ENCODE measurements at regions not wholly inside any gene's neighbourhood (a gene's known extent, or its start where the extent isn't known, plus 50 kb on each side); places are given as distances from the start of the nearest gene placed in this dataset.

DNA sequence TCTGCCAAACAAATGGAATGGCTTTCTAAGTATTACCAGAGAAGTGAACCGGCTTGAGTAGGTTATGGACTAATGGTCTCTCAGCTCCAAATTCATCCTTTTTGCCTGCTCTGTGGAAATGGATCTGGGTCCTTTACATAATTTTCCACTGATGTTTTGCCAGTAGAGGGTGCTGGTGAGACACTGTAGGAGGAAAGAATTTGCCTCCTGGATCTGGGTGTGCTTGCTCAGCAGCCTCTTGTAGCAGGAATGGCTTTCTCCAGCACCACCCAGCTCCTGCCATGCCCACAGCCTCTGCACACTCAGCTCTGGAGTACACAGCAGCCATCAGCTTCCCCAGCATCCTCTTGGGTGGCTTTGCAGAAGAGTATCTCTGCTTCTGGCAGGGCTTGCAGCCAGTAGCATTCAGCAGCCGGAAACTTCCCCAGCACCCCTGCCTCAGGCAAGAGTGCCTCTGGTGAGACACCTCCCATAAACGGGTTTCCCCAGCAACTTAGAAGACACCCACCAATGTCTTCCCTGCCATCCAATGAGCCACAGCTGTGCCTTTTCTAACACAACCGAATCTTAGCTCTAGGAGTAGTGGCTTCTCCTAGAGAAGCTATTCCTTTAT is 235.0 kb upstream of the PLPP4 start:
- DNase-seq (ENCODE audit: extremely low read depth in 1 of 4, low spot score in 3 of 4) (peak; percentile 10 to 49 (median 21)), ATAC-seq (peak; percentile 73; the same call in 2 of the 3 replicates), FAIRE-seq (no peak)
- H3K27me3 ChIP-seq (ENCODE audit: control insufficient read depth in 2 of 2, insufficient read depth in 2 of 2, low read length in 2 of 2) = no peaks in the 10 kb centered on the region
- H3K4me2 ChIP-seq (ENCODE audit: insufficient read depth, low read length) = no peak overlapping the region
- TF ChIP-seq ZNF830 (CRISPR knock-in tag; IDR thresholded peaks at IDR 0.05) (no peak), SMC3 (conservative IDR thresholded peaks at IDR 0.05; ENCODE audit: insufficient read depth, low read depth, low read length) (peak; percentile 33; the same call in 1 of the 2 replicates), RAD21 (CRISPR knock-in tag; conservative IDR thresholded peaks at IDR 0.05 in 1 of 2, IDR thresholded peaks at IDR 0.05 in 1 of 2) (peak in 1 of 2 experiments; percentile 64; a peak in 2 of 4 replicates), TCF7 (IDR thresholded peaks at IDR 0.05; ENCODE audit: borderline replicate concordance) (no peak), RFX1 (IDR thresholded peaks at IDR 0.05) (no peak), ZSCAN32 (CRISPR knock-in tag; IDR thresholded peaks at IDR 0.05) (no peak)
- TF ChIP-seq, protein P1, sequence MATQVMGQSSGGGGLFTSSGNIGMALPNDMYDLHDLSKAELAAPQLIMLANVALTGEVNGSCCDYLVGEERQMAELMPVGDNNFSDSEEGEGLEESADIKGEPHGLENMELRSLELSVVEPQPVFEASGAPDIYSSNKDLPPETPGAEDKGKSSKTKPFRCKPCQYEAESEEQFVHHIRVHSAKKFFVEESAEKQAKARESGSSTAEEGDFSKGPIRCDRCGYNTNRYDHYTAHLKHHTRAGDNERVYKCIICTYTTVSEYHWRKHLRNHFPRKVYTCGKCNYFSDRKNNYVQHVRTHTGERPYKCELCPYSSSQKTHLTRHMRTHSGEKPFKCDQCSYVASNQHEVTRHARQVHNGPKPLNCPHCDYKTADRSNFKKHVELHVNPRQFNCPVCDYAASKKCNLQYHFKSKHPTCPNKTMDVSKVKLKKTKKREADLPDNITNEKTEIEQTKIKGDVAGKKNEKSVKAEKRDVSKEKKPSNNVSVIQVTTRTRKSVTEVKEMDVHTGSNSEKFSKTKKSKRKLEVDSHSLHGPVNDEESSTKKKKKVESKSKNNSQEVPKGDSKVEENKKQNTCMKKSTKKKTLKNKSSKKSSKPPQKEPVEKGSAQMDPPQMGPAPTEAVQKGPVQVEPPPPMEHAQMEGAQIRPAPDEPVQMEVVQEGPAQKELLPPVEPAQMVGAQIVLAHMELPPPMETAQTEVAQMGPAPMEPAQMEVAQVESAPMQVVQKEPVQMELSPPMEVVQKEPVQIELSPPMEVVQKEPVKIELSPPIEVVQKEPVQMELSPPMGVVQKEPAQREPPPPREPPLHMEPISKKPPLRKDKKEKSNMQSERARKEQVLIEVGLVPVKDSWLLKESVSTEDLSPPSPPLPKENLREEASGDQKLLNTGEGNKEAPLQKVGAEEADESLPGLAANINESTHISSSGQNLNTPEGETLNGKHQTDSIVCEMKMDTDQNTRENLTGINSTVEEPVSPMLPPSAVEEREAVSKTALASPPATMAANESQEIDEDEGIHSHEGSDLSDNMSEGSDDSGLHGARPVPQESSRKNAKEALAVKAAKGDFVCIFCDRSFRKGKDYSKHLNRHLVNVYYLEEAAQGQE (IDR thresholded peaks at IDR 0.05; ENCODE audit: borderline replicate concordance) = peak; percentile 32; the same call in 1 of the 2 replicates
- TF ChIP-seq, protein P1 (CRISPR knock-in tag; IDR thresholded peaks at IDR 0.05; ENCODE audit: low read depth) = no peak
- TF ChIP-seq, protein P2, sequence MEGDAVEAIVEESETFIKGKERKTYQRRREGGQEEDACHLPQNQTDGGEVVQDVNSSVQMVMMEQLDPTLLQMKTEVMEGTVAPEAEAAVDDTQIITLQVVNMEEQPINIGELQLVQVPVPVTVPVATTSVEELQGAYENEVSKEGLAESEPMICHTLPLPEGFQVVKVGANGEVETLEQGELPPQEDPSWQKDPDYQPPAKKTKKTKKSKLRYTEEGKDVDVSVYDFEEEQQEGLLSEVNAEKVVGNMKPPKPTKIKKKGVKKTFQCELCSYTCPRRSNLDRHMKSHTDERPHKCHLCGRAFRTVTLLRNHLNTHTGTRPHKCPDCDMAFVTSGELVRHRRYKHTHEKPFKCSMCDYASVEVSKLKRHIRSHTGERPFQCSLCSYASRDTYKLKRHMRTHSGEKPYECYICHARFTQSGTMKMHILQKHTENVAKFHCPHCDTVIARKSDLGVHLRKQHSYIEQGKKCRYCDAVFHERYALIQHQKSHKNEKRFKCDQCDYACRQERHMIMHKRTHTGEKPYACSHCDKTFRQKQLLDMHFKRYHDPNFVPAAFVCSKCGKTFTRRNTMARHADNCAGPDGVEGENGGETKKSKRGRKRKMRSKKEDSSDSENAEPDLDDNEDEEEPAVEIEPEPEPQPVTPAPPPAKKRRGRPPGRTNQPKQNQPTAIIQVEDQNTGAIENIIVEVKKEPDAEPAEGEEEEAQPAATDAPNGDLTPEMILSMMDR (IDR thresholded peaks at IDR 0.05 in 2 of 3, conservative IDR thresholded peaks at IDR 0.05 in 1 of 3; ENCODE audit: insufficient read depth in 2 of 3, low read depth in 1 of 3, low read length in 3 of 3) = peak; percentile 53 to 67 (median 60)
- no peak overlapping the region for H3K9ac ChIP-seq (ENCODE audit: insufficient read depth in 1 of 2, low read depth in 2 of 2, low read length in 2 of 2)
- no peak overlapping the region for H3K27ac ChIP-seq (ENCODE audit: extremely low read depth, low read depth, low read length)
- intact Hi-C loops (cut with micrococcal nuclease) = no loop called here
- BruUV-seq (replicated peaks) = no TSS peak
- POLR2A ChIA-PET = interaction anchor here (0.6 kb wide), 1 partner anchor 95 kb away, joined by 3 read pairs; no protein-coding TSS in a partner anchor
- H3K4me1 ChIP-seq (replicated peaks in 1 of 2; ENCODE audit: control insufficient read depth in 2 of 2, insufficient read depth in 2 of 2, low read length in 2 of 2) = no peaks in the 10 kb centered on the region
- no peak overlapping the region for H3K4me3 ChIP-seq
- H3K9me3 ChIP-seq (replicated peaks; ENCODE audit: control insufficient read depth, insufficient read depth, low read depth, low read length) = no peaks in the 10 kb centered on the region
- no peaks in the 10 kb centered on the region for H3K79me2 ChIP-seq (ENCODE audit: control insufficient read depth, insufficient read depth, low read length)
- 0% methylated on average over 3 of the region's 4 CpGs for WGBS (ENCODE audit: insufficient coverage, low coverage, missing lambda C conversion rate)
- no peaks in the 10 kb centered on the region for H3K36me3 ChIP-seq (ENCODE audit: control insufficient read depth, insufficient read depth, low read length)
- H4K20me1 ChIP-seq (replicated peaks; ENCODE audit: control insufficient read depth, insufficient read depth, low read length) = no peaks in the 10 kb centered on the region
- H2AFZ ChIP-seq (ENCODE audit: low read depth, low read length) = no peak overlapping the region
- in situ Hi-C loops (cut with MboI) = no loop called here
- CTCF ChIA-PET (ENCODE audit: low intra/inter-chr PET ratio) = no interaction called here
- H3K9me1 ChIP-seq (ENCODE audit: control insufficient read depth, insufficient read depth, low read length) = no peaks in the 10 kb centered on the region
